ENCODE measurements at regions not wholly inside any gene's neighbourhood (a gene's known extent, or its start where the extent isn't known, plus 50 kb on each side); places are given as distances from the start of the nearest gene placed in this dataset.
A peak's percentile ranks its signal among the peaks of the same experiment; 100 is the strongest.
"Not testable (repeated sequence)": the region's sequence is repeated elsewhere in the genome, so short reads cannot be mapped to it uniquely, and the experiment has no call there.

GRCh38 chr11:64428693-64429092 lies 69.7 kb downstream of the RPS6KA4 start:
- DNase-seq (ENCODE audit: low read depth) = no peak

GRCh38 chr11:64429970-64430369 lies 71.0 kb downstream of the RPS6KA4 start:
- DNase-seq (ENCODE audit: low read depth) = no peak

GRCh38 chr11:64430645-64431044 lies 71.7 kb downstream of the RPS6KA4 start:
- no peak for DNase-seq (ENCODE audit: low read depth)

- DNase-seq (ENCODE audit: low read depth) = no peak
These were observed 77.0 kb downstream of the RPS6KA4 start for GRCh38 chr11:64436000-64436399.

GRCh38 chr11:64437426-64437825 lies 78.5 kb downstream of the RPS6KA4 start:
- no peak for DNase-seq (ENCODE audit: low read depth)

- no peak for DNase-seq (ENCODE audit: low read depth)
These were observed 80.2 kb downstream of the RPS6KA4 start for GRCh38 chr11:64438986-64439771.

- not testable (repeated sequence) for DNase-seq (ENCODE audit: low read depth)
These were observed 81.0 kb downstream of the RPS6KA4 start for GRCh38 chr11:64439772-64440491.

- DNase-seq (ENCODE audit: low read depth) = no peak
These were observed 82.2 kb downstream of the RPS6KA4 start for GRCh38 chr11:64441127-64441526.

GRCh38 chr11:64443001-64443400 lies 84.0 kb downstream of the RPS6KA4 start:
- DNase-seq (ENCODE audit: low read depth) = no peak

- peak; percentile 42 for DNase-seq (ENCODE audit: low read depth)
These were observed 86.0 kb downstream of the RPS6KA4 start for GRCh38 chr11:64444838-64445441.

GRCh38 chr11:64445651-64446050 lies 86.7 kb downstream of the RPS6KA4 start:
- DNase-seq (ENCODE audit: low read depth) = no peak

- DNase-seq (ENCODE audit: low read depth) = no peak
These were observed 89.1 kb downstream of the RPS6KA4 start for GRCh38 chr11:64447831-64448598.

- peak; percentile 63 for DNase-seq (ENCODE audit: low read depth)
These were observed 89.8 kb downstream of the RPS6KA4 start for GRCh38 chr11:64448599-64449380.

GRCh38 chr11:64449381-64450167 lies 90.6 kb downstream of the RPS6KA4 start:
- peak; percentile 55 for DNase-seq (ENCODE audit: low read depth)

- DNase-seq (ENCODE audit: low read depth) = no peak
These were observed 91.2 kb downstream of the RPS6KA4 start for GRCh38 chr11:64450168-64450560.

GRCh38 chr11:64451856-64452255 lies 92.9 kb downstream of the RPS6KA4 start:
- DNase-seq (ENCODE audit: low read depth) = no peak

- DNase-seq (ENCODE audit: low read depth) = no peak
These were observed 94.5 kb downstream of the RPS6KA4 start for GRCh38 chr11:64453466-64453865.

- no peak for DNase-seq (ENCODE audit: low read depth)
These were observed 96.7 kb downstream of the RPS6KA4 start for GRCh38 chr11:64455456-64456261.
